GM18508 (cell line): ENCODE measurements at regions not wholly inside any gene's neighbourhood (a gene's known extent, or its start where the extent isn't known, plus 50 kb on each side); places are given as distances from the start of the nearest gene placed in this dataset.

Experiments used
- ATAC-seq: cut with Tn5 transposase; IDR thresholded peaks from one replicate; pipeline ENCODE4 v1.9.1; 2021; ENCODE audit warnings: moderate number of reproducible peaks; ENCODE audit not compliant: insufficient read depth, unreplicated experiment

GRCh38 chr4:173935622-173936405 lies 347.7 kb downstream of the FBXO8 start:
- no peak for ATAC-seq

GRCh38 chr4:173934933-173935620 lies 348.4 kb downstream of the FBXO8 start:
- no peak for ATAC-seq

- no peak for ATAC-seq
These were observed 349.3 kb downstream of the FBXO8 start for GRCh38 chr4:173934201-173934600.

- ATAC-seq, result no peak
These were observed 350.8 kb downstream of the FBXO8 start for GRCh38 chr4:173932701-173933100.

- ATAC-seq, result no peak
These were observed 353.0 kb downstream of the FBXO8 start for GRCh38 chr4:173930329-173930967.

- ATAC-seq, result no peak
These were observed 353.5 kb downstream of the FBXO8 start for GRCh38 chr4:173929921-173930320.

GRCh38 chr4:173924561-173924960 lies 358.9 kb downstream of the FBXO8 start:
- peak; percentile 66 for ATAC-seq

- ATAC-seq, result no peak
These were observed 363.6 kb downstream of the FBXO8 start for GRCh38 chr4:173919861-173920260.

GRCh38 chr4:173919196-173919595 lies 364.3 kb downstream of the FBXO8 start:
- no peak for ATAC-seq

- ATAC-seq, result no peak
These were observed 366.1 kb downstream of the FBXO8 start for GRCh38 chr4:173917255-173917960.

- no peak for ATAC-seq
These were observed 370.0 kb downstream of the FBXO8 start for GRCh38 chr4:173913496-173913895.

- no peak for ATAC-seq
These were observed 371.1 kb downstream of the FBXO8 start for GRCh38 chr4:173912384-173912783.

- ATAC-seq, result no peak
These were observed 372.6 kb downstream of the FBXO8 start for GRCh38 chr4:173910891-173911290.

- no peak for ATAC-seq
These were observed 374.2 kb downstream of the FBXO8 start for GRCh38 chr4:173909294-173909693.

GRCh38 chr4:173899813-173900212 lies 369.8 kb upstream of the HAND2 start:
- no peak for ATAC-seq

GRCh38 chr4:173891072-173891471 lies 361.0 kb upstream of the HAND2 start:
- no peak for ATAC-seq

GRCh38 chr4:173883821-173884220 lies 353.8 kb upstream of the HAND2 start:
- ATAC-seq, result no peak

- no peak for ATAC-seq
These were observed 350.9 kb upstream of the HAND2 start for GRCh38 chr4:173880897-173881296.

GRCh38 chr4:173879509-173879908 lies 349.5 kb upstream of the HAND2 start:
- ATAC-seq, result no peak

- no peak for ATAC-seq
These were observed 348.7 kb upstream of the HAND2 start for GRCh38 chr4:173878701-173879100.

GRCh38 chr4:173871643-173872042 lies 341.6 kb upstream of the HAND2 start:
- no peak for ATAC-seq
